ENCODE measurements at regions not wholly inside any gene's neighbourhood (a gene's known extent, or its start where the extent isn't known, plus 50 kb on each side); places are given as distances from the start of the nearest gene placed in this dataset.

DNA sequence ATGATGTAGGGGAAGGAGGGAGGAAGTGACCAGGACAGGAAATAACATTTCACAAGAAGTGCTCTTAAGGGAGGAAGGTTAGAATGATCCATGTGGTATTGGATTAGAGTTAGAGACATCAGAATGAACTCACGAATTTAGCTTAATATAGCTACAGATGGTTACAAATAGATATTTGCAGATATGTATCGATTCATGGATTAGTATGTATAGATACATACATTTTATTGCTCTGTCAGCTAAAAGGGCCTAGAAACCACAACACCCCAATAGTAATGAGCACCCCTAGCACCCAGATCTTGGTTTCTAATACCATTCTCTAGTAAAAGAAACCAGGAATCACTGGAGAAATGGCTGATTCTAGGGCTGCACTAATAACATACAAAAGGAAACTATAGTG lies 59.6 kb upstream of the LTBP1 start:
- H3K9me3 Mint-ChIP-seq = peaks cover 43% of the 10 kb centered on the region
- H3K4me1 Mint-ChIP-seq = peaks cover 5% of the 10 kb centered on the region
- H3K4me3 Mint-ChIP-seq = no peak overlapping the region
- H3K27ac Mint-ChIP-seq = no peak overlapping the region
- TF ChIP-seq, protein P1, sequence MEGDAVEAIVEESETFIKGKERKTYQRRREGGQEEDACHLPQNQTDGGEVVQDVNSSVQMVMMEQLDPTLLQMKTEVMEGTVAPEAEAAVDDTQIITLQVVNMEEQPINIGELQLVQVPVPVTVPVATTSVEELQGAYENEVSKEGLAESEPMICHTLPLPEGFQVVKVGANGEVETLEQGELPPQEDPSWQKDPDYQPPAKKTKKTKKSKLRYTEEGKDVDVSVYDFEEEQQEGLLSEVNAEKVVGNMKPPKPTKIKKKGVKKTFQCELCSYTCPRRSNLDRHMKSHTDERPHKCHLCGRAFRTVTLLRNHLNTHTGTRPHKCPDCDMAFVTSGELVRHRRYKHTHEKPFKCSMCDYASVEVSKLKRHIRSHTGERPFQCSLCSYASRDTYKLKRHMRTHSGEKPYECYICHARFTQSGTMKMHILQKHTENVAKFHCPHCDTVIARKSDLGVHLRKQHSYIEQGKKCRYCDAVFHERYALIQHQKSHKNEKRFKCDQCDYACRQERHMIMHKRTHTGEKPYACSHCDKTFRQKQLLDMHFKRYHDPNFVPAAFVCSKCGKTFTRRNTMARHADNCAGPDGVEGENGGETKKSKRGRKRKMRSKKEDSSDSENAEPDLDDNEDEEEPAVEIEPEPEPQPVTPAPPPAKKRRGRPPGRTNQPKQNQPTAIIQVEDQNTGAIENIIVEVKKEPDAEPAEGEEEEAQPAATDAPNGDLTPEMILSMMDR (IDR thresholded peaks at IDR 0.05) = no peak
- H3K27me3 Mint-ChIP-seq (ENCODE audit: low read depth, poor library complexity) = no peaks in the 10 kb centered on the region
- no peak for DNase-seq
- peaks cover 14% of the 10 kb centered on the region for H3K36me3 Mint-ChIP-seq (ENCODE audit: low read depth)

DNA sequence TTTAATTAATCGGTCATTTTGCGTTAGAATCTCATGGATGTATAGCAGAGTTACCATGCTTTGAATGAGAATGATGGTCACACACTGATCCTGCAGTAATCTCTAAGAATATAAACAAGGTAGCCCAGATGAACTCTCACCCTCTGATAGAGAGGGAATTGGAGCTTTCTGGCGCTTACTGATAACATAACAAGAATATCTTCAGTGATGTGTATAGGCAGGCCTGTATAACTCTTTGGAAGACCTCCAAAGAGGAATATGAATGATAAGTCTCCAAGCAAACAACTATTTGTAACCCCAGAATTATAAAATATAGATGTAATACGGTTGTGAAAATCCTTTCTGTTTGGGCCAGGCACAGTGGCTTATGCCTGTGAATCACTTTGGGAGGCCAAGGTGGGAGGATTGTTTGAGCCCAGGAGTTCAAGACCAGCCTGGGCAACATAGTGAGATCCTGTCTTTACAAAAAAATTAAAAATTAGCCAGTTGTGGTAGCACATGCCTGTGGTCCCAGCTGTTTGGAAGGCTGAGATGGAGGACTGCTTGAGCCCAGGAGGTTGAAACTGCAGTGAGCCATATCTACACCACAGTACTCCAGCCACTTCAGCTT lies 52.5 kb upstream of the LTBP1 start:
- Mint-ChIP-seq H3K4me3 (no peak overlapping the region), H3K27me3 (ENCODE audit: low read depth, poor library complexity) (peaks cover 6% of the 10 kb centered on the region), H3K36me3 (ENCODE audit: low read depth) (peaks cover 4% of the 10 kb centered on the region), H3K9me3 (peaks cover 20% of the 10 kb centered on the region), H3K4me1 (no peaks in the 10 kb centered on the region), H3K27ac (no peak overlapping the region)
- TF ChIP-seq, protein P1 (IDR thresholded peaks at IDR 0.05) = no peak
- DNase-seq = no peak

DNA sequence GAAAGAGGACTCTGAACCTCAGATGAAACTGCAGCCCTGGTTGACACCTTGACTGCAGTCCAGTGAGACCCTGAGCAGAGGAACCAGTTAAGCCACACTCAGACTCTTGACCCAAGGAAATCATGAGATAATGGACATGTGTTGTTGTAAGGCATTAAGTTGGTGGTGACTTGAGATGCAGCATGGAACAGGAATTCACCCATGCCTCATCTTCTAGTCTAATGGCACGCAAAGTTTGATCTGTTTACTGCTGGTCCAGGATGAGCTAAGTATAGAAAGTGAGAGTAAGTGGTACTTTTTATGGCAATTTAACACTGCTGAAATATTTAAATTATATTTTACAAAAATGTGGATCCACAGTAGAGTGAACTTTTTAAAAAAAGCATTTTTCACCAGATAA lies 51.3 kb upstream of the LTBP1 start:
- H3K4me1 Mint-ChIP-seq = no peaks in the 10 kb centered on the region
- peak overlapping the region; percentile 20 for H3K27ac Mint-ChIP-seq
- H3K9me3 Mint-ChIP-seq = peaks cover 16% of the 10 kb centered on the region
- TF ChIP-seq, protein P1 (IDR thresholded peaks at IDR 0.05) = no peak
- DNase-seq = no peak
- H3K4me3 Mint-ChIP-seq = no peak overlapping the region
- peaks cover 4% of the 10 kb centered on the region for H3K36me3 Mint-ChIP-seq (ENCODE audit: low read depth)
- peaks cover 6% of the 10 kb centered on the region for H3K27me3 Mint-ChIP-seq (ENCODE audit: low read depth, poor library complexity)

All from nephron progenitor cell (in vitro differentiated cells).